K562 (cell line): ENCODE measurements at regions not wholly inside any gene's neighbourhood (a gene's known extent, or its start where the extent isn't known, plus 50 kb on each side); places are given as distances from the start of the nearest gene placed in this dataset.

Experiments used
- ATAC-seq: fragments of 200-7000 bp; cut with Tn5 transposase; 3 replicates; pipeline ENCODE4 v1.9.1; 2020; ENCODE audit warnings: moderate library complexity
- BruUV-seq: library from RNA; stranded (reverse); fragments of 400-500 nt; replicated peaks from 2 replicates; lab custom pipeline; 2021; lab: Mats Ljungman, UMichigan
- CTCF ChIA-PET: fragments of 300-600 bp; formaldehyde crosslinking; extraction: SDS; loops from one replicate; lab custom pipeline; 2021; ENCODE audit warnings: low intra/inter-chr PET ratio; lab: Yijun Ruan, JAX
- POLR2A ChIA-PET: fragments of 300-600, 350-650 bp; sonication (Branson Sonifier 250); formaldehyde crosslinking; extraction: SDS; loops from one replicate; lab custom pipeline; 2021; ENCODE audit warnings: antibody characterized with exemption, inconsistent platforms; lab: Yijun Ruan, JAX
- DNase-seq, 4 experiments: peaks; one replicate each; pipeline versions ENCODE4 v3.0.0 to v3.0.0-alpha.2; 2011 to 2018; ENCODE audit warnings: low spot score in 3 of 4, mixed read lengths in 3 of 4; ENCODE audit errors: extremely low read depth in 1 of 4
- FAIRE-seq: peaks from 2 replicates; lab custom pipeline; 2011; peaks lifted over from hg19 to GRCh38; lab: Jason Lieb, UNC
- H2AFZ ChIP-seq: 2 replicates; pipeline ENCODE4 v1.6.0; 2011; ENCODE audit warnings: low read depth, low read length, control low read depth, inconsistent platforms
- H3K27ac ChIP-seq: fragments of 200-600 bp; 3 replicates; pipeline ENCODE4 v1.8.0; 2011; ENCODE audit warnings: low read depth, mild to moderate bottlenecking, control low read depth, inconsistent platforms, low read length, moderate library complexity, mixed read lengths; ENCODE audit errors: extremely low read depth
- H3K27me3 ChIP-seq, 2 experiments: fragments of 300-600 bp in 1 of 2; 2 replicates in 1 of 2; 3 replicates in 1 of 2; pipeline versions ENCODE4 v1.6.0 to v1.8.0; 2011; ENCODE audit warnings: inconsistent platforms in 2 of 2, low read length in 2 of 2, mild to moderate bottlenecking in 1 of 2, mixed read lengths in 1 of 2, moderate library complexity in 1 of 2; ENCODE audit not compliant: control insufficient read depth in 2 of 2, insufficient read depth in 2 of 2
- H3K36me3 ChIP-seq: fragments of 300-600 bp; 3 replicates; pipeline ENCODE4 v1.8.0; 2011; ENCODE audit warnings: mild to moderate bottlenecking, low read length, inconsistent platforms; ENCODE audit not compliant: control insufficient read depth, insufficient read depth
- H3K4me1 ChIP-seq, 2 experiments: fragments of 200-600 bp in 1 of 2; replicated peaks in 1 of 2; 2 replicates in 1 of 2; 3 replicates in 1 of 2; pipeline versions ENCODE4 v1.5.1 to v1.8.0; 2011; ENCODE audit warnings: inconsistent platforms in 2 of 2, low read length in 2 of 2, mild to moderate bottlenecking in 1 of 2, mixed read lengths in 1 of 2, moderate library complexity in 1 of 2; ENCODE audit not compliant: control insufficient read depth in 2 of 2, insufficient read depth in 2 of 2
- H3K4me2 ChIP-seq: 2 replicates; pipeline ENCODE4 v1.6.1; 2011; ENCODE audit warnings: low read length, control low read depth, inconsistent platforms, mixed read lengths; ENCODE audit not compliant: insufficient read depth
- H3K4me3 ChIP-seq: fragments of 200-600 bp; sonication (generic), shearing (Covaris generic); 2 replicates; pipeline ENCODE4 v1.5.1; 2016; ENCODE audit warnings: control low read depth, inconsistent platforms
- H3K79me2 ChIP-seq: fragments of 200-600 bp; 3 replicates; pipeline ENCODE4 v1.8.0; 2011; ENCODE audit warnings: low read length, inconsistent platforms; ENCODE audit not compliant: control insufficient read depth, insufficient read depth
- H3K9ac ChIP-seq, 2 experiments: 2 replicates each; pipeline versions ENCODE4 v1.6.0 to v1.6.1; 2011; ENCODE audit warnings: low read depth in 2 of 2, low read length in 2 of 2, control low read depth in 1 of 2, inconsistent platforms in 1 of 2, mild to moderate bottlenecking in 1 of 2, mixed read lengths in 1 of 2; ENCODE audit not compliant: insufficient read depth in 1 of 2
- H3K9me1 ChIP-seq: one replicate; pipeline ENCODE4 v1.6.0; 2011; ENCODE audit warnings: inconsistent platforms, mild to moderate bottlenecking, low read length, moderate library complexity; ENCODE audit not compliant: control insufficient read depth, insufficient read depth
- H3K9me3 ChIP-seq: replicated peaks from 2 replicates; pipeline ENCODE4 v1.5.1; 2011; ENCODE audit warnings: low read depth, low read length, inconsistent platforms; ENCODE audit not compliant: control insufficient read depth, insufficient read depth
- H4K20me1 ChIP-seq: replicated peaks from 2 replicates; pipeline ENCODE4 v1.6.1; 2011; ENCODE audit warnings: low read length, inconsistent platforms, mixed read lengths; ENCODE audit not compliant: control insufficient read depth, insufficient read depth
- ERF ChIP-seq: fragments of 450-650 bp; formaldehyde crosslinking; IDR thresholded peaks from 2 replicates; pipeline ENCODE4 v1.4.0; 2020; ENCODE audit warnings: mild to moderate bottlenecking, mixed read lengths
- NEUROD1 ChIP-seq: fragments of 150-350 bp; IDR thresholded peaks from 2 replicates; pipeline ENCODE4 v1.6.1; 2014; ENCODE audit warnings: borderline replicate concordance, low read length, low read depth; ENCODE audit not compliant: partially characterized antibody
- SREBF2 ChIP-seq: sonication (generic); formaldehyde crosslinking; IDR thresholded peaks from 2 replicates; pipeline ENCODE4 v1.4.0; 2020; ENCODE audit warnings: mild to moderate bottlenecking, missing genetic modification reagents
- ZBTB17 ChIP-seq: fragments of 450-650 bp; formaldehyde crosslinking; IDR thresholded peaks from 2 replicates; pipeline ENCODE4 v1.4.0; 2020; ENCODE audit warnings: mild to moderate bottlenecking
- WGBS: fragments of 100-300 bp; shearing (Covaris generic); methylation state at CpG from one replicate; pipeline ENCODE4 v1.1.6; 2016; ENCODE audit warnings: low coverage, mixed read lengths; ENCODE audit not compliant: insufficient coverage; ENCODE audit errors: missing lambda C conversion rate; 5-methylcytosine and 5-hydroxymethylcytosine counted together
- in situ Hi-C: fragments of 300-500 bp; cut with MboI; formaldehyde crosslinking; loops from 4 replicates; pipeline ENCODE4 v1.15.0; 2018; ENCODE audit warnings: inconsistent platforms, mixed read lengths
- intact Hi-C: fragments of 100-400 bp; cut with micrococcal nuclease; formaldehyde crosslinking; loops from 2 replicates; pipeline ENCODE4 v1.14.2; 2022
- TF ChIP-seq, protein P1 (sequence below): fragments of 450-650 bp; formaldehyde crosslinking; IDR thresholded peaks from 2 replicates; pipeline ENCODE4 v1.4.0; 2020; ENCODE audit warnings: mild to moderate bottlenecking, moderate library complexity

DNA sequence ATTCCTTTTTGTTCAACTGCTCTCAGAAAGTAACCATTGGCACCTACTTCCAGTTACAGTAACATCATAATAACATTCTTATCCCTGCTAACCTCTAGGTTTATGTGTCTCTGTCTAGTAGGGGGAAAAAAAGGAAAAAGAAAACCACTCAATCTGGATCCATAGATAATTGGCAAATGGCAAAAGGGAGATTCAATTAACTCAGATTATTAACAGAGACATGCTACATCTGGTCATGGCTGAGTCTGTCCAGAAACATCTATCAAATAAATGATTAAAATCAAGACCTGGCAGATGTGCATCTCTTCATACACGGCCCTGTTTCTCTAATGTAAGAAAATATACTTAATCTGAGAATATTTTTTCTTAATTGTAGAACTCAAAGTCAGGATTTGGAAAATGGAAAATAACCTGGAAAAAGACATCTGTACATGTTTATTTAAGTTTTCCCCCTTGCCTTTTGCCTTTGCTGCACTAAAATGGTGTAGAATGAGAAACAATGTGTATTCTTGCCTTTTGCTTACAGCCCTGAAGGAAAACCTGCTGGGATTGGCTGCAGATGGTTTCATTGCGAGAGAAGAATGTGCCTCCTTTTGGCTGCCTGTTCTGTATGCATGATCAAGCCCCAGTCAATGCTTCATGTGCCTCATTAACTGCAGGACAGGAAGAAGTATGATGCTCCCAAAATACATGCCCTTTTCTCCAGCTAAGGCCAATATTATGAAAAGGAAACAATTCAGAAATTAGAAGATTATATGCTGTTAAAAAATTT lies 921.6 kb upstream of the PCDH20 start:
- CTCF ChIA-PET: no interaction called here
- Histone ChIP-seq H3K4me2 (no peak overlapping the region), H3K9ac (no peak overlapping the region), H2AFZ (no peak overlapping the region), H3K36me3 (no peaks in the 10 kb centered on the region), H3K9me1 (no peaks in the 10 kb centered on the region), H3K4me3 (no peak overlapping the region), H3K4me1 (no peaks in the 10 kb centered on the region), H4K20me1 (no peaks in the 10 kb centered on the region), H3K27me3 (no peaks in the 10 kb centered on the region), H3K79me2 (no peaks in the 10 kb centered on the region), H3K9me3 (no peaks in the 10 kb centered on the region), H3K27ac (no peak overlapping the region)
- FAIRE-seq: no peak
- POLR2A ChIA-PET: no interaction called here
- in situ Hi-C loops (no loop called here), intact Hi-C loops (no loop called here)
- no TSS peak for BruUV-seq
- WGBS: 0% methylated on average over 2 of the region's 2 CpGs
- no peak for ATAC-seq
- no peak for TF ChIP-seq ERF (CRISPR knock-in tag)
- DNase-seq: no peak

DNA sequence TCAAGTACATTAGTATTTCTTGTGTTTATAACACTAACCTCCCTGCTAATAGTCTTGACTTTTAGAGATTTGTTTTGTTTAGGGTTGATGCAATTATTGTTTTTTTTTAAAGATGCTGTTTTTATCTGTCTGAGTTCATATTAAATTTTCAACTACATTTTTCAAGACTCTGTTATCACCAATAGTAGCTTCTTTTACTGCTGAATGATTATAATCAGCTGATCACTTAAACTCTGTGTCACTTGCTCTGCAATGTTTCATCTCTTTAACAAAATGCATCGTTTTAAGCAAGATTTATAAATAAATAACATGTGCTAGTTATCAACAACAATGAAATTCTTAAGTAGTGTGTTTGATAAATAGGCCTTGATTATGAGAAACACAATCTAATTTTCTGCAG lies 920.9 kb upstream of the PCDH20 start:
- no peak overlapping the region for H3K27ac ChIP-seq
- H4K20me1 ChIP-seq: no peaks in the 10 kb centered on the region
- H3K27me3 ChIP-seq: no peaks in the 10 kb centered on the region
- no peaks in the 10 kb centered on the region for H3K9me3 ChIP-seq
- no peaks in the 10 kb centered on the region for H3K9me1 ChIP-seq
- H3K4me2 ChIP-seq: no peak overlapping the region
- POLR2A ChIA-PET: no interaction called here
- WGBS: 0% methylated on average over 1 of the region's 1 CpG
- CTCF ChIA-PET: no interaction called here
- H3K79me2 ChIP-seq: no peaks in the 10 kb centered on the region
- TF ChIP-seq NEUROD1 (no peak), SREBF2 (CRISPR knock-in tag) (no peak), ZBTB17 (CRISPR knock-in tag) (no peak)
- TF ChIP-seq, protein P1, sequence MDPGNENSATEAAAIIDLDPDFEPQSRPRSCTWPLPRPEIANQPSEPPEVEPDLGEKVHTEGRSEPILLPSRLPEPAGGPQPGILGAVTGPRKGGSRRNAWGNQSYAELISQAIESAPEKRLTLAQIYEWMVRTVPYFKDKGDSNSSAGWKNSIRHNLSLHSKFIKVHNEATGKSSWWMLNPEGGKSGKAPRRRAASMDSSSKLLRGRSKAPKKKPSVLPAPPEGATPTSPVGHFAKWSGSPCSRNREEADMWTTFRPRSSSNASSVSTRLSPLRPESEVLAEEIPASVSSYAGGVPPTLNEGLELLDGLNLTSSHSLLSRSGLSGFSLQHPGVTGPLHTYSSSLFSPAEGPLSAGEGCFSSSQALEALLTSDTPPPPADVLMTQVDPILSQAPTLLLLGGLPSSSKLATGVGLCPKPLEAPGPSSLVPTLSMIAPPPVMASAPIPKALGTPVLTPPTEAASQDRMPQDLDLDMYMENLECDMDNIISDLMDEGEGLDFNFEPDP (CRISPR knock-in tag): no peak
- H3K4me1 ChIP-seq: no peaks in the 10 kb centered on the region
- no peak overlapping the region for H3K9ac ChIP-seq
- DNase-seq (no peak), ATAC-seq (no peak), FAIRE-seq (no peak)
- no peaks in the 10 kb centered on the region for H3K36me3 ChIP-seq
- BruUV-seq: no TSS peak
- in situ Hi-C loops: no loop called here
- H3K4me3 ChIP-seq: no peak overlapping the region
- H2AFZ ChIP-seq: no peak overlapping the region
- intact Hi-C loops: no loop called here
